ENCODE measurements at regions not wholly inside any gene's neighbourhood (a gene's known extent, or its start where the extent isn't known, plus 50 kb on each side); places are given as distances from the start of the nearest gene placed in this dataset.

GRCh38 chr13:97136418-97136817 is 85.7 kb upstream of the MBNL2 start:
- BruUV-seq (replicated peaks) = no TSS peak
- H3K79me2 ChIP-seq (ENCODE audit: low read length) = no peaks in the 10 kb centered on the region
- no peak for DNase-seq
- no peaks in the 10 kb centered on the region for H3K36me3 ChIP-seq (ENCODE audit: low read depth, low read length)
- no peak overlapping the region for H3K27ac ChIP-seq (ENCODE audit: low read length)
- no peak overlapping the region for H3K9ac ChIP-seq (ENCODE audit: low read length)
- peaks cover 34% of the 10 kb centered on the region for H3K4me1 ChIP-seq (ENCODE audit: insufficient read depth, low read length)
- no peaks in the 10 kb centered on the region for H3K27me3 ChIP-seq (ENCODE audit: low read length)
- H2AFZ ChIP-seq (ENCODE audit: low read length) = no peak overlapping the region
- no peak for ATAC-seq
- intact Hi-C loops (cut with micrococcal nuclease) = no loop called here
- TF ChIP-seq EZH2 (IDR thresholded peaks at IDR 0.05; ENCODE audit: low read length, unreplicated experiment) (no peak), EZH2phosphoT487 (IDR thresholded peaks at IDR 0.05; ENCODE audit: borderline replicate concordance, low read length) (no peak), CTCF (conservative IDR thresholded peaks at IDR 0.05; ENCODE audit: low read depth, low read length) (no peak)
- H3K4me3 ChIP-seq (ENCODE audit: low read length) = no peak overlapping the region
- ChIA-PET CTCF (no interaction called here), POLR2A (ENCODE audit: unreplicated experiment) (no interaction called here)
- no peaks in the 10 kb centered on the region for H3K9me2 ChIP-seq (replicated peaks; ENCODE audit: low read length)
- no peaks in the 10 kb centered on the region for H4K20me1 ChIP-seq (ENCODE audit: low read length)
- H3F3A ChIP-seq (ENCODE audit: low read length, unreplicated experiment) = no peaks in the 10 kb centered on the region
- no peaks in the 10 kb centered on the region for H3K9me3 ChIP-seq (ENCODE audit: low read length)
- H3K4me2 ChIP-seq (ENCODE audit: low read length) = no peak overlapping the region

GRCh38 chr13:97139691-97140090 is 82.4 kb upstream of the MBNL2 start:
- Histone ChIP-seq H3K4me1 (ENCODE audit: insufficient read depth, low read length) (peaks cover 32% of the 10 kb centered on the region), H2AFZ (ENCODE audit: low read length) (no peak overlapping the region), H3K4me3 (ENCODE audit: low read length) (no peak overlapping the region), H3K9me2 (replicated peaks; ENCODE audit: low read length) (no peaks in the 10 kb centered on the region), H3K4me2 (ENCODE audit: low read length) (no peak overlapping the region), H4K20me1 (ENCODE audit: low read length) (no peaks in the 10 kb centered on the region), H3K27ac (ENCODE audit: low read length) (no peak overlapping the region), H3K9ac (ENCODE audit: low read length) (no peak overlapping the region), H3K9me3 (ENCODE audit: low read length) (no peaks in the 10 kb centered on the region), H3K27me3 (ENCODE audit: low read length) (no peaks in the 10 kb centered on the region), H3K36me3 (ENCODE audit: low read depth, low read length) (no peaks in the 10 kb centered on the region), H3K79me2 (ENCODE audit: low read length) (no peaks in the 10 kb centered on the region), H3F3A (ENCODE audit: low read length, unreplicated experiment) (no peaks in the 10 kb centered on the region)
- POLR2A ChIA-PET (ENCODE audit: unreplicated experiment) = no interaction called here
- TF ChIP-seq EZH2 (IDR thresholded peaks at IDR 0.05; ENCODE audit: low read length, unreplicated experiment) (no peak), CTCF (conservative IDR thresholded peaks at IDR 0.05; ENCODE audit: low read depth, low read length) (no peak), EZH2phosphoT487 (IDR thresholded peaks at IDR 0.05; ENCODE audit: borderline replicate concordance, low read length) (no peak)
- intact Hi-C loops (cut with micrococcal nuclease) = no loop called here
- no peak for ATAC-seq
- no peak for DNase-seq
- CTCF ChIA-PET = no interaction called here
- BruUV-seq (replicated peaks) = no TSS peak

GRCh38 chr13:97140131-97140530 is 82.0 kb upstream of the MBNL2 start:
- no peaks in the 10 kb centered on the region for H3K79me2 ChIP-seq (ENCODE audit: low read length)
- ChIA-PET CTCF (no interaction called here), POLR2A (ENCODE audit: unreplicated experiment) (no interaction called here)
- H4K20me1 ChIP-seq (ENCODE audit: low read length) = no peaks in the 10 kb centered on the region
- H2AFZ ChIP-seq (ENCODE audit: low read length) = no peak overlapping the region
- no peak overlapping the region for H3K27ac ChIP-seq (ENCODE audit: low read length)
- intact Hi-C loops (cut with micrococcal nuclease) = no loop called here
- peaks cover 28% of the 10 kb centered on the region for H3K4me1 ChIP-seq (ENCODE audit: insufficient read depth, low read length)
- no peaks in the 10 kb centered on the region for H3K36me3 ChIP-seq (ENCODE audit: low read depth, low read length)
- H3K4me3 ChIP-seq (ENCODE audit: low read length) = no peak overlapping the region
- no peak overlapping the region for H3K9ac ChIP-seq (ENCODE audit: low read length)
- no TSS peak for BruUV-seq (replicated peaks)
- DNase-seq (no peak), ATAC-seq (no peak)
- no peaks in the 10 kb centered on the region for H3K9me2 ChIP-seq (replicated peaks; ENCODE audit: low read length)
- no peaks in the 10 kb centered on the region for H3F3A ChIP-seq (ENCODE audit: low read length, unreplicated experiment)
- 0 out of 2 replicates have a peak overlapping the region, but pooled peaks have one; percentile 75 for H3K4me2 ChIP-seq (ENCODE audit: low read length)
- no peaks in the 10 kb centered on the region for H3K27me3 ChIP-seq (ENCODE audit: low read length)
- TF ChIP-seq CTCF (conservative IDR thresholded peaks at IDR 0.05; ENCODE audit: low read depth, low read length) (no peak), EZH2 (IDR thresholded peaks at IDR 0.05; ENCODE audit: low read length, unreplicated experiment) (no peak), EZH2phosphoT487 (IDR thresholded peaks at IDR 0.05; ENCODE audit: borderline replicate concordance, low read length) (no peak)
- H3K9me3 ChIP-seq (ENCODE audit: low read length) = no peaks in the 10 kb centered on the region

Data from PC-3 (cell line).